Fibroblast of skin of left quadriceps (primary cell): ENCODE measurements at regions not wholly inside any gene's neighbourhood (a gene's known extent, or its start where the extent isn't known, plus 50 kb on each side); places are given as distances from the start of the nearest gene placed in this dataset.

Source experiments
- DNase-seq, 2 experiments: peaks; one replicate each; pipeline ENCODE4 v3.0.0-alpha.2; 2013; ENCODE audit warnings: low read depth in 2 of 2

GRCh38 chr14:35222324-35222723, 69.9 kb upstream of the PSMA6 start:
- DNase-seq = no peak

DNA sequence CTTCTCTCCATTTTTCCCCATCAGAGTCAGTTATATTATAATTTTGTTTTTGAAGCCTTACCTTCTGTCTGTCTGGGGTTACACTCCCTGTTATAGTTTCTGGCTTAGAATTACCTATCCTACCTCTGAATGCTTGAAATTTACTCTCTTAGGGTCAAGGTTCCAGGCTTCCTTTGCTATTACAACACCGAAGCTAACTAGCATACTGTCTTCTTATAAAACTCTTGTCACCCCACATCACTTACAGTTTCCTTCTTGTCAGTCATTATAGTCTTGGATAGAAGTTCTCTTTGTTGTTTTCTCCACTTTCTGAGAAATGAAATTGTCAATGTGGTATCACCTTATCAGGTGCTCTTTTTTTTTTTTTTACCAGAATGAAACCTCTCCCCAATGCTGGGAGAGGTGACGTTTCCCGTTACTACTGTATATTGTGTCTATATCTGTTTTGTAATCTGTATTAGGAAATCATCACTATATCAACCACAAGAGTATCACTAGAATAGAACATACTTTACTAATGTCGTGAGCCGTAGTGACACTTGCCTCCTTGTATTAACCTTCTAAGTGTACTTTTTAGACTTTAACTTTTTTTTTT, 69.2 kb upstream of the PSMA6 start:
- no peak for DNase-seq

- DNase-seq = no peak
Measured at GRCh38 chr14:35223927-35224326, 68.3 kb upstream of the PSMA6 start.

DNA sequence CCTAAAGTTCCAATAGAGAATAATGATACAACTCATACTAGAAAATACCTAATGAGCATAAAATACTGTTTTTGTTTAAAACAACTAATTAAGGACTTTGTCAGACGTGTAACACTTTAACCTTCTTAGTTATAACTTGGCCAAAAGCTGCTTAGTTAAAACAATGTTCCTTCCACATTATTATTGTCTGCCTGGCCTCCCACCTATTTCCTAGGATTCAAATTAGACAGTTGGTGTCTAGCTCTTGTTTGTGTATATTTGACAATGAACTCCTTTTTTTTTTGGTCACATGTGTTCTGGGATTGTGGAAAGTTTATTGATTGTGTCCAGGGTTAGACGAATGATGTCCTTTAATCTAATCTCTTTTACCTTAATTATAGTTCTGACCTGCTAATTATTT, 67.6 kb upstream of the PSMA6 start:
- DNase-seq = no peak

DNA sequence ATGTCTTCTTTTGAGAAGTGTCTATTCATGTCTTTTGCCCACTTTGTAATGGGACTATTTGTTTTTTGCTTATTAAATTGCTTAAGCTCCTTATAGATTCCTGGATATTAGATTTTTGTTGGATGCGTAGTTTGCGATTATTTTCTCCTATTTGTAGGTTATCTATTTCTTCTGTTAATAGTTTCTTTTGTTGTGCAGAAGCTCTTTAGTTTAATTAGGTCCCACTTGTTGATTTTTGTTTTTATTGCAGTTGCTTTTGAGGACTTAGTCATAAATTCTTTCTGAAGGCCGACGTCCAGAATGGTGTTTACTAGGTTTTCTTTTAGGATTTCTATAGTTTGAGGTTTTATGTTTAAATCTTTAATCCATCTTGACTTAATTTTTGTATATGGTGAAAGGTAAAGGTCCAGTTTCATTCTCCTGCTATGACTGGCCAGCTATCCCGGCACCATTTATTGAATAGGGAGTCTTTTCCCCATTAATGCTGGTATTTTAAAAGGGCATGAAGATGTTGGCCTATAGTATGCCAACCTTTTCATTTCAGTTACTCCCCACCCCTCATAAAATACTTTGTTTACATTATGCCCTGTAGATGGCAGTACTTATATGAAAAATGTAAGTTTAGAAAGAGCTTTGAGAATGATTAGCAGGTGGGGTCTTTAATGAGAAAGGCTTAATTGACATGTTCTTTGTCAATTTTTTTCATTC, 62.9 kb upstream of the PSMA6 start:
- peak in 1 of 2 experiments; percentile 6 for DNase-seq

DNA sequence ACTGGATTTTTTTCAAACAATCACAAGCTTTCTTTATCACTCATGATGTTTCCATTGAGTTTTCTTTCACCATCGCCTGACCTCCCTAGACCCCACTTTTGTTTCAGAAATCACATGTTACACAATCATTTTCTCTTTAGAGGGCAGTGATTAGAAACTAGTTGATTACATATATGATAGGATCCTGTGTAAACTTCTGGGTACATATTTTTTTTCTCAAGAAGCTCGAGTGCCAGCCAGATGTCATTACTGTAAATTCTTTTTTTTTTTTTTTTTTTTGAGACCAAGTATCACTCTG, 62.4 kb upstream of the PSMA6 start:
- DNase-seq = no peak

GRCh38 chr14:35231207-35231760, 60.9 kb upstream of the PSMA6 start:
- peak in 1 of 2 experiments; percentile 8 for DNase-seq

- DNase-seq = peak; percentile 64
Measured at GRCh38 chr14:35234012-35234805, 58.0 kb upstream of the PSMA6 start.

- no peak for DNase-seq
Measured at GRCh38 chr14:35235840-35236239, 56.3 kb upstream of the PSMA6 start.

DNA sequence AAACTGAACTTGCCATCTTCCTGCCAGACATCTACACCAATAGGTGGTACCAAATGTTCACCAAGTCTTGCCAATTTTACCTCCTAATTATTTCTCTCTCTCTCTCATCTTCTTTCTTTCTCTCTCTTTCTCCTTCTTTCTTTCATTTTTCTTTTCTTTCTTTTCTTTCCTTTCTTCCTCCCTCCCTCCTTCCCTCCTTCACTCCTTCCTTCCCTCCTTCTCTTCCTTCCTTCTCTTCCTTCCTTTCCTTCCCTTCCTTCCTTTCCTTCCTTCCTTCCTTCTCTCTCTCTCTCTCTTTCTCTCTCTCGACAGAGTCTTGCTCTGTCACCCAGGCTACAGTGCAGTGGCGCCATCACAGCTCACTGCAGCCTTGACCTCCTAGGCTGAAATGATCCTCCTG, 55.4 kb upstream of the PSMA6 start:
- DNase-seq = no peak

DNA sequence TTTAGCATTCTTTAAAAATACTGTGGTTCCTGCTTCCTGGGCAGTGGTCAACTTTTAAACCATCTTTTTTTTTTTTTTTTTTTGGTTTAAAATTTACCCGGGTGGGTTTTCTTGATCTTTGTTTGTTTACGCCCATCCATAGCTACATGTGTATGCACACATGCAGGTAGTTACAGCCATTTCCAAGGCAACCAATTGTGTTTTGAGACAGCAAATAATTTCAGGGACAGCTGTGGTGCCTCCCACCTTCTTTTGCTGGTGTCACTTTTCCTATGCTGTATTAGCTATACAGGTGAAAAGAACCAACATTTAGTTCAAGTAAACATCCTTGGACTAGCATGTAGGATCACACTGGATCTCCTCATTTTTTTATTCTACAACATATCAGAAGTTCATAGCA, 52.0 kb upstream of the PSMA6 start:
- DNase-seq = no peak
